ENCODE measurements at regions not wholly inside any gene's neighbourhood (a gene's known extent, or its start where the extent isn't known, plus 50 kb on each side); places are given as distances from the start of the nearest gene placed in this dataset.

GRCh38 chr1:60764489-60764888 lies 317.9 kb upstream of the NFIA start:
- Histone ChIP-seq H3K4me1 (ENCODE audit: low read depth, poor library complexity, severe bottlenecking) (no peaks in the 10 kb centered on the region), H3K9ac (no peak overlapping the region), H3K4me2 (no peak overlapping the region), H2AFZ (ENCODE audit: low read depth) (no peak overlapping the region), H3K27me3 (ENCODE audit: insufficient read depth, low read depth) (no peaks in the 10 kb centered on the region), H3K27ac (no peak overlapping the region), H3K36me3 (ENCODE audit: insufficient read depth) (no peaks in the 10 kb centered on the region), H3K4me3 (IDR thresholded peaks at IDR 0.05; ENCODE audit: insufficient read depth, low read depth, low read length) (no peak overlapping the region), H3K79me2 (ENCODE audit: insufficient read depth, low read depth) (no peaks in the 10 kb centered on the region), H4K20me1 (ENCODE audit: insufficient read depth) (no peaks in the 10 kb centered on the region)
- TF ChIP-seq CTCF (conservative IDR thresholded peaks at IDR 0.05; ENCODE audit: low read depth, low read length) = no peak

- Histone ChIP-seq H3K4me2 (no peak overlapping the region), H3K9ac (no peak overlapping the region), H4K20me1 (ENCODE audit: insufficient read depth) (no peaks in the 10 kb centered on the region), H3K4me3 (IDR thresholded peaks at IDR 0.05; ENCODE audit: insufficient read depth, low read depth, low read length) (no peak overlapping the region), H2AFZ (ENCODE audit: low read depth) (no peak overlapping the region), H3K27ac (no peak overlapping the region), H3K79me2 (ENCODE audit: insufficient read depth, low read depth) (no peaks in the 10 kb centered on the region), H3K4me1 (ENCODE audit: low read depth, poor library complexity, severe bottlenecking) (no peaks in the 10 kb centered on the region), H3K27me3 (ENCODE audit: insufficient read depth, low read depth) (no peaks in the 10 kb centered on the region), H3K36me3 (ENCODE audit: insufficient read depth) (no peaks in the 10 kb centered on the region)
- no peak for TF ChIP-seq CTCF (conservative IDR thresholded peaks at IDR 0.05; ENCODE audit: low read depth, low read length)
These were observed 318.6 kb upstream of the NFIA start for GRCh38 chr1:60763741-60764140.

GRCh38 chr1:60762911-60763310 lies 319.4 kb upstream of the NFIA start:
- Histone ChIP-seq H3K36me3 (ENCODE audit: insufficient read depth) (no peaks in the 10 kb centered on the region), H3K27ac (no peak overlapping the region), H3K79me2 (ENCODE audit: insufficient read depth, low read depth) (no peaks in the 10 kb centered on the region), H4K20me1 (ENCODE audit: insufficient read depth) (no peaks in the 10 kb centered on the region), H3K4me3 (IDR thresholded peaks at IDR 0.05; ENCODE audit: insufficient read depth, low read depth, low read length) (no peak overlapping the region), H3K27me3 (ENCODE audit: insufficient read depth, low read depth) (no peaks in the 10 kb centered on the region), H3K4me1 (ENCODE audit: low read depth, poor library complexity, severe bottlenecking) (no peaks in the 10 kb centered on the region), H3K9ac (no peak overlapping the region), H2AFZ (ENCODE audit: low read depth) (no peak overlapping the region), H3K4me2 (no peak overlapping the region)
- no peak for TF ChIP-seq CTCF (conservative IDR thresholded peaks at IDR 0.05; ENCODE audit: low read depth, low read length)

GRCh38 chr1:60762176-60762575 lies 320.2 kb upstream of the NFIA start:
- Histone ChIP-seq H3K36me3 (ENCODE audit: insufficient read depth) (no peaks in the 10 kb centered on the region), H2AFZ (ENCODE audit: low read depth) (no peak overlapping the region), H3K9ac (no peak overlapping the region), H3K27me3 (ENCODE audit: insufficient read depth, low read depth) (no peaks in the 10 kb centered on the region), H3K27ac (no peak overlapping the region), H3K4me3 (IDR thresholded peaks at IDR 0.05; ENCODE audit: insufficient read depth, low read depth, low read length) (no peak overlapping the region), H3K4me1 (ENCODE audit: low read depth, poor library complexity, severe bottlenecking) (no peaks in the 10 kb centered on the region), H3K4me2 (no peak overlapping the region), H3K79me2 (ENCODE audit: insufficient read depth, low read depth) (no peaks in the 10 kb centered on the region), H4K20me1 (ENCODE audit: insufficient read depth) (no peaks in the 10 kb centered on the region)
- TF ChIP-seq CTCF (conservative IDR thresholded peaks at IDR 0.05; ENCODE audit: low read depth, low read length) = no peak

GRCh38 chr1:60759291-60759690 lies 323.1 kb upstream of the NFIA start:
- H3K79me2 ChIP-seq (ENCODE audit: insufficient read depth, low read depth) = no peaks in the 10 kb centered on the region
- no peak overlapping the region for H3K4me2 ChIP-seq
- no peak overlapping the region for H3K9ac ChIP-seq
- no peaks in the 10 kb centered on the region for H3K36me3 ChIP-seq (ENCODE audit: insufficient read depth)
- no peaks in the 10 kb centered on the region for H3K27me3 ChIP-seq (ENCODE audit: insufficient read depth, low read depth)
- TF ChIP-seq CTCF (conservative IDR thresholded peaks at IDR 0.05; ENCODE audit: low read depth, low read length) = no peak
- no peak overlapping the region for H3K27ac ChIP-seq
- no peak overlapping the region for H3K4me3 ChIP-seq (IDR thresholded peaks at IDR 0.05; ENCODE audit: insufficient read depth, low read depth, low read length)
- H2AFZ ChIP-seq (ENCODE audit: low read depth) = no peak overlapping the region
- no peaks in the 10 kb centered on the region for H3K4me1 ChIP-seq (ENCODE audit: low read depth, poor library complexity, severe bottlenecking)
- H4K20me1 ChIP-seq (ENCODE audit: insufficient read depth) = no peaks in the 10 kb centered on the region
